Endothelial cell of umbilical vein (primary cell): ENCODE measurements at regions not wholly inside any gene's neighbourhood (a gene's known extent, or its start where the extent isn't known, plus 50 kb on each side); places are given as distances from the start of the nearest gene placed in this dataset.

Source experiments
- BruUV-seq: library from RNA; stranded (reverse); fragments of 400-500 nt; replicated peaks from 2 replicates; lab custom pipeline; 2021; lab: Mats Ljungman, UMichigan
- CTCF ChIA-PET: fragments of 300-600, 350-600 bp; sonication (Branson Sonifier 250); formaldehyde crosslinking; loops from one replicate; lab custom pipeline; 2021; ENCODE audit warnings: antibody characterized with exemption, inconsistent platforms; lab: Charles Lee
- POLR2A ChIA-PET: fragments of 300-600, 350-600 bp; sonication (Branson Sonifier 250); formaldehyde crosslinking; loops from one replicate; lab custom pipeline; 2021; ENCODE audit warnings: antibody characterized with exemption, inconsistent platforms; lab: Charles Lee
- DNase-seq: peaks from one replicate; pipeline ENCODE4 v3.0.0-alpha.2; 2011; ENCODE audit warnings: low read depth, low spot score
- FAIRE-seq: peaks from 2 replicates; lab custom pipeline; 2011; peaks lifted over from hg19 to GRCh38; lab: Jason Lieb, UNC
- H2AFZ ChIP-seq: 2 replicates; pipeline ENCODE4 v1.6.0; 2012; ENCODE audit warnings: low read depth, low read length, control low read depth, inconsistent platforms
- H3K27ac ChIP-seq: 2 replicates; pipeline ENCODE4 v1.5.1; 2011; ENCODE audit warnings: low read depth, mild to moderate bottlenecking, control low read depth, low read length, moderate library complexity; ENCODE audit not compliant: insufficient read depth
- H3K27me3 ChIP-seq, 2 experiments: 2 replicates each; pipeline versions ENCODE4 v1.6.0 to v1.6.1; 2011; ENCODE audit warnings: low read length in 2 of 2, mixed read lengths in 1 of 2; ENCODE audit not compliant: control insufficient read depth in 2 of 2, insufficient read depth in 2 of 2
- H3K36me3 ChIP-seq, 2 experiments: 2 replicates in 1 of 2; 3 replicates in 1 of 2; pipeline ENCODE4 v1.5.1; 2011; ENCODE audit warnings: low read length in 2 of 2, mild to moderate bottlenecking in 1 of 2, moderate library complexity in 1 of 2; ENCODE audit not compliant: control insufficient read depth in 2 of 2, insufficient read depth in 2 of 2; ENCODE audit errors: extremely low read depth in 1 of 2
- H3K4me1 ChIP-seq: 3 replicates; pipeline ENCODE4 v1.5.1; 2011; ENCODE audit warnings: mild to moderate bottlenecking, low read length; ENCODE audit not compliant: control insufficient read depth, insufficient read depth; ENCODE audit errors: extremely low read depth
- H3K4me2 ChIP-seq: 2 replicates; pipeline ENCODE4 v1.6.1; 2011; ENCODE audit warnings: low read length, control low read depth, mixed read lengths; ENCODE audit not compliant: insufficient read depth
- H3K4me3 ChIP-seq, 3 experiments: fragments of 200-600 bp in 1 of 3; sonication (generic), shearing (Covaris generic) in 1 of 3; replicated peaks in 1 of 3; 2 replicates each; pipeline ENCODE4 v1.5.1; 2011 to 2016; ENCODE audit warnings: control low read depth in 3 of 3, low read length in 3 of 3, mild to moderate bottlenecking in 2 of 3, inconsistent platforms in 1 of 3, low read depth in 1 of 3, moderate library complexity in 1 of 3; ENCODE audit not compliant: insufficient read depth in 1 of 3
- H3K79me2 ChIP-seq: 2 replicates; pipeline ENCODE4 v1.6.0; 2012; ENCODE audit warnings: low read length, inconsistent platforms; ENCODE audit not compliant: control insufficient read depth, insufficient read depth
- H3K9ac ChIP-seq: replicated peaks from 2 replicates; pipeline ENCODE3; 2011; ENCODE audit warnings: low read length, control low read depth; ENCODE audit not compliant: insufficient read depth; ENCODE audit errors: extremely low read depth
- H3K9me1 ChIP-seq: replicated peaks from 3 replicates; pipeline ENCODE4 v1.6.0; 2011; ENCODE audit warnings: mild to moderate bottlenecking, low read length; ENCODE audit not compliant: control insufficient read depth, insufficient read depth; ENCODE audit errors: extremely low read depth
- H3K9me3 ChIP-seq: replicated peaks from 2 replicates; pipeline ENCODE4 v1.5.1; 2012; ENCODE audit warnings: low read length, inconsistent platforms; ENCODE audit not compliant: control insufficient read depth, insufficient read depth
- H4K20me1 ChIP-seq: replicated peaks from 2 replicates; pipeline ENCODE3; 2011; ENCODE audit warnings: mild to moderate bottlenecking, low read length; ENCODE audit not compliant: control insufficient read depth, insufficient read depth; ENCODE audit errors: extremely low read depth
- CTCF ChIP-seq, 2 donors: IDR thresholded peaks; 1 replicate in 1 of 2; 2 replicates in 1 of 2; pipeline ENCODE4 v1.5.1; 2011; ENCODE audit warnings: low read length in 2 of 2, mild to moderate bottlenecking in 2 of 2, moderate library complexity in 2 of 2, control low read depth in 1 of 2, inconsistent platforms in 1 of 2, low read depth in 1 of 2; ENCODE audit not compliant: insufficient read depth in 1 of 2; ENCODE audit errors: extremely low read depth in 1 of 2
- EZH2 ChIP-seq: IDR thresholded peaks from 2 replicates; pipeline ENCODE4 v1.6.1; 2012; ENCODE audit warnings: borderline replicate concordance, low read depth, mild to moderate bottlenecking, moderate library complexity, low read length, inconsistent platforms; ENCODE audit not compliant: severe bottlenecking
- FOS ChIP-seq: IDR thresholded peaks from 2 replicates; pipeline ENCODE4 v1.6.1; 2011; ENCODE audit warnings: mild to moderate bottlenecking, low read length, moderate library complexity, borderline replicate concordance; ENCODE audit not compliant: insufficient read depth
- GATA2 ChIP-seq: IDR thresholded peaks from 2 replicates; pipeline ENCODE4 v1.7.0; 2011; ENCODE audit warnings: low read depth, mild to moderate bottlenecking, moderate library complexity, mixed read lengths, low read length; ENCODE audit not compliant: insufficient read length, insufficient read depth
- JUN ChIP-seq: IDR thresholded peaks from 2 replicates; pipeline ENCODE4 v1.6.1; 2011; ENCODE audit warnings: borderline replicate concordance, low read depth; ENCODE audit not compliant: insufficient read length, insufficient read depth
- MAX ChIP-seq: IDR thresholded peaks from 2 replicates; pipeline ENCODE4 v1.6.1; 2011; ENCODE audit not compliant: insufficient read depth, insufficient read length
- MYC ChIP-seq: IDR thresholded peaks from one replicate; pipeline ENCODE4 v1.6.1; 2011; ENCODE audit warnings: mild to moderate bottlenecking, low read depth, low read length
- POLR2A ChIP-seq: IDR thresholded peaks from 2 replicates; pipeline ENCODE4 v1.6.1; 2012; ENCODE audit warnings: low read depth, mild to moderate bottlenecking, control low read depth, low read length
- POLR2AphosphoS5 ChIP-seq: IDR thresholded peaks from 2 replicates; pipeline ENCODE4 v1.6.1; 2012; ENCODE audit warnings: low read depth, mild to moderate bottlenecking, control low read depth, low read length, moderate library complexity; ENCODE audit not compliant: insufficient read depth
- dilution Hi-C: fragments of 300-500 bp; cut with MboI; formaldehyde crosslinking; loops from one replicate; pipeline ENCODE4 v1.15.0; 2019; ENCODE audit warnings: low sequenced_read_pairs; ENCODE audit not compliant: extremely low pct_ligation_motif_present
- intact Hi-C: fragments of 100-400 bp; cut with micrococcal nuclease; formaldehyde crosslinking; loops from one replicate; pipeline ENCODE4 v1.10.0; 2022

- Histone ChIP-seq H3K79me2 (no peaks in the 10 kb centered on the region), H3K4me2 (no peak overlapping the region), H3K27ac (no peak overlapping the region), H3K9me3 (no peaks in the 10 kb centered on the region), H4K20me1 (no peaks in the 10 kb centered on the region), H3K36me3 (no peaks in the 10 kb centered on the region), H3K4me3 (no peak overlapping the region), H2AFZ (no peak overlapping the region), H3K9ac (no peak overlapping the region), H3K9me1 (no peaks in the 10 kb centered on the region), H3K4me1 (peaks cover 9% of the 10 kb centered on the region), H3K27me3 (no peaks in the 10 kb centered on the region)
- DNase-seq (no peak), FAIRE-seq (no peak)
- ChIA-PET POLR2A (no interaction called here), CTCF (no interaction called here)
- BruUV-seq, result no TSS peak
- dilution Hi-C loops, result no loop called here
- intact Hi-C loops, result no loop called here
- TF ChIP-seq GATA2, result no peak
- no peak for TF ChIP-seq MAX
- no peak for TF ChIP-seq MYC
- TF ChIP-seq CTCF (IDR thresholded peaks at IDR 0.05; ENCODE audit: extremely low read depth in 1 of 2, insufficient read depth in 1 of 2, low read depth in 1 of 2, low read length in 2 of 2), result no peak
- TF ChIP-seq POLR2A, result no peak
- no peak for TF ChIP-seq EZH2
- no peak for TF ChIP-seq POLR2AphosphoS5
- no peak for TF ChIP-seq JUN
- TF ChIP-seq FOS, result no peak
Measured at GRCh38 chr7:17598846-17599245, 300.4 kb downstream of the AHR start.
